Activated effector memory CD4-positive, alpha-beta T cell treated with Interleukin-2 at 50 U/mL for 16 hours (primary cell): ENCODE measurements at regions not wholly inside any gene's neighbourhood (a gene's known extent, or its start where the extent isn't known, plus 50 kb on each side); places are given as distances from the start of the nearest gene placed in this dataset.
"Not testable (repeated sequence)": the region's sequence is repeated elsewhere in the genome, so short reads cannot be mapped to it uniquely, and the experiment has no call there.

Source experiments
- DNase-seq: peaks from one replicate; pipeline ENCODE4 v3.0.0-alpha.2; 2020

DNA sequence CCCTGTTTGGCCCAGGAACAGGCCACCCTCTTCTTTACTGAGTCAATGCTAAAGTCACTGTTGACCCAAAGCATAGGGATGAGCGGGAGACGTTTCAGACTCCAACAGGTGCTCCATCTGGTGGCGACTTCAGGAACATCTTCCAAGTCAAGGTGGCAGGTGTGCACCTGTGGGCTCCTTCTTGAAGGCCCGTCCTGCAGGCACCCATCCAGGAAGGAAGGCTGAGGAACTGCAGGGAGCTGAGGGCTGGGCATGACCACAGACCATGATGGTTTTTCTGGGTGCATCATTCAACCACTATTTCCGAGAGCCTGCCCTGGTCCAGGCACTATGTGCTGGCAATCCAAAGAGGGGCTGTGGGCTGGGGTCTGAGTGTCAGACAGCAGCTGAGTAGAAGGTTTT is 142.8 kb downstream of the NDUFA10 start:
- peak; percentile 43 for DNase-seq

DNA sequence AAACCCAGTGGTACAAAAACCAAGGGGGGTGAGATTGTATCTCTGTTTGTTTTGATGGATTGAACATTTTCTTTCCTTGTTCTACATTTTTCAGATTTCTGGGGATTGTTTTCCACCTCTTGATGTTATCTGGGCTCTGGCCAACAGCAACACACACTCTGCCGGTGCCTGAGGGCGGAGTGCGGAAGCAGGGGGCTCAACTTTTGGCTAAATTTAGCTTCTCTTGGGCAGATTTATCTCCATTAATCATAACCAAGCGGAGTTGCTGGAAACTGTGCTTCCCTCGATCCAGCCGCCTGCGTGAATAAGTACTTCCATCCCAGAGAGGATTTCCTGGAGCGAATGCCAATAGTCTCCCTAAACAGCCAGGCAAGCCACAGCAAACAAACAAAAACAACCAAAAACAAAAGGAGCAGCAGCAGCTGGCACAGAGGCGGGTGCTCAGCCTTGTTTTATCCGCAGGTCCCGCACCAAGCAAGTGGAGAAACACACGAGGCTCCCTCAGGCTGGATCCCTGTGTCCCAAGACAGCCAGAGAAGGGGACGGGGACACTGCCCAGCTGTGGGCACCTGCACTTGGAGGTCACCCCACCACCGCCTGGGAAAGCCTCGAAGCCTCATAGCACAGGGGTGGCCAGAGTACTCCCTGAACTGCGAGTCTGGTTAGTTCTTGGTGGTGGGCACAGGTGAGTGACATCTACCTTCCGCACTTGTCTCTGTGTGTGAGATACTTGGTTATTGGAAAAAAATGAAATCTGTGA is 143.4 kb downstream of the NDUFA10 start:
- DNase-seq = no peak

DNA sequence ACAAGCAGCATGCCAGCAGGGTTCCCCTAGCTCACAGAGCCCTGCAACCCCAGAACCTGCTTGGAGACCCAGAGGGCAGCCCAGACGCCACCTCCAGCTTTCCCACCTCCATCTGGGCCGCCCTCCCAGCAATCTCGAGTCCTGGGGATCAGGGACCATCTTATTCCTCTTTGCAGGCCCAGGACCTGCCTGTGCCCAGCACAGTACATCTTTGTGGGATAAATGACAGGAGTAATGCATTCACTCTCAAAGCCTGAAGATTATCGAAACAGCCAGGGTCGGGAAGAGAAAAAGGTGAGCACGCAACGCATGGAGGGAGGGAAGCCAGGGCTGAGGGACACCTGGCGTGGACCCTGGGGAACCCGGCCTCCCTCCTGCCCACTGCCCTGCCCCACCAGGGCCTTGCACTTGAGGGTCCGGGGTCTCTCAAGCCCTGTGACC is 144.1 kb downstream of the NDUFA10 start:
- no peak for DNase-seq

DNA sequence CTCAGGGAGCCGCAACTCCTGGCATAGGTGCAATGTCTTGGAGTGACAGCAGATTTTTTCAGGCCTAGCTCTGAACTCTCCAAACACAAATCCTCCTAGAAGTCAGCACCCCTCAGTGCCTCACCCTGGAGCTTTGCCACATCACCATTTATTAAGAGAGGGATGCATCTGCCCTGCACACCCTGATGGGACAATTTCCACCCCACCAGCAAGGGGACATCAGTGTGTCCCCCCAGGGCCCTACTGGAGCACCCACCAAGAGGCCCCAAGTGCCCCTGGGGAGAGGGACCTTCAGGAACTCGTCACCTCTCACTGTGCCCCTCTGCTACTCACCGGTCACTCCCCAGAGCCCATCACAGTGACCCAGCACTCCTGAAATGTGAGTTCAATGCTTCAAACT is 144.7 kb downstream of the NDUFA10 start:
- no peak for DNase-seq

DNA sequence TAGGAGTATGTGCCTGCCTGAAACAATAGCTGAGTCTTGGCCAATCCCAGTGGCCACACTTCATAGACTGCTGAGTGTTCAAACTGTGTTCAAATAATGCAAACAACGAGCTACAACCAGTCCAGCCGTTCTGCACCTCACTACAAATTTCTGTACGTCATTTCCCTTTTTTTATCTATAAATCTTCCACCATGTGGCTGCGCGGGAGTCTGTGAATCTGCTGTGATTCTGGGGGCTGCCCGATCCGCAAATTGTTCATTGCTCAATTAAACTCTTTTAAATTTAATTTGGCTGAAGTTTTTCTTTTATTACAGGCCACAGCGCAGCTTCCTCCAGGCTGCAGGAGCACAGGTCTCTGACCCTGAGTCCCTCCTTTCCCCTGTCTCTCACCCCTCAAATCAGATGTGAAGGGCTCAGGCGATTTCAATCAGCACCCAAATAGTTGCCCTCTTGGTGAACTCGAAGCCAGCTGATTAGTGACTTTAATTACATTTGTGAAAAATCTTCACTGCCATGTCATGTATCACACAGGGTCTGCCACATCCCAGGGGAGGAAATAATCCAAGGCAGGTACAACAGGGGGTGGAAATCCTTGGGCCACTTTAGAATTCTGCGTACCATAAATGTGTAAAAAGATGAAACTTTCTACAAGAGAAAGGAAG is 145.6 kb downstream of the NDUFA10 start:
- no peak for DNase-seq

DNA sequence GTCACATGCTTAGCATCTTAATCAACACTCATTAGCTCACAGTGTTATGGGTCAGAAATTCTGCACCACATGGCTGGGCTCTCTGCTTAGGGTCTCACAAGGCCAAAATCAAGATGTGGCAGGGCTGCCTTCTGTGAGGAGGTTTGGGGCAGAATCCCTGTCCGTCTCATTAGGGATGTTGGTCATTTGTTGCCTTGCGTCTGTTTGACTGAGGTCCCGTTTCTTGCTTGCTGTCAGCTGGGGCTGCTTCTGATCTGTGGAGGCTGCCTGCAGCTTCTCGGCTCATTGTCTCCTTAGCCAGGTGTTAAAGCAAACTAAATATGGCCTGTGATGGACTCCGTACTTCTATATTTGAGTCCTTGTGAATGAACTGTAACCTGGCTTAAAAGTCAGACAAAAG is 146.5 kb downstream of the NDUFA10 start:
- no peak for DNase-seq

DNA sequence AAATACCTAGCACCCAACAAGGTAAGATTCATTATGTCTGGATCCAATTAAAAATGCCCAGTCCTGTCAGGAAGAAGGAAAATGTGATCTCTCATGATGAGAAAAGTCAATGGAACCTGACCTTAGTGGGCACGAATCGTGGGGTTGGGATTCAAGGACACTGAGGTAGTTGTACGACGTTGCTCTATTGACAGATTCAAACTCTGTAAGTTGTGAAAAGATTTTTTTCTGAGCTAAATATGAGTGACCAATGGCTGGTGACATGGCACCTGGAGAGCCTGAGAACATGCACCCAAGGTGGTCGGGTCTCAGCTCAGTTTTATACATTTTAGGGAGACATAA is 148.2 kb downstream of the NDUFA10 start:
- DNase-seq = no peak

DNA sequence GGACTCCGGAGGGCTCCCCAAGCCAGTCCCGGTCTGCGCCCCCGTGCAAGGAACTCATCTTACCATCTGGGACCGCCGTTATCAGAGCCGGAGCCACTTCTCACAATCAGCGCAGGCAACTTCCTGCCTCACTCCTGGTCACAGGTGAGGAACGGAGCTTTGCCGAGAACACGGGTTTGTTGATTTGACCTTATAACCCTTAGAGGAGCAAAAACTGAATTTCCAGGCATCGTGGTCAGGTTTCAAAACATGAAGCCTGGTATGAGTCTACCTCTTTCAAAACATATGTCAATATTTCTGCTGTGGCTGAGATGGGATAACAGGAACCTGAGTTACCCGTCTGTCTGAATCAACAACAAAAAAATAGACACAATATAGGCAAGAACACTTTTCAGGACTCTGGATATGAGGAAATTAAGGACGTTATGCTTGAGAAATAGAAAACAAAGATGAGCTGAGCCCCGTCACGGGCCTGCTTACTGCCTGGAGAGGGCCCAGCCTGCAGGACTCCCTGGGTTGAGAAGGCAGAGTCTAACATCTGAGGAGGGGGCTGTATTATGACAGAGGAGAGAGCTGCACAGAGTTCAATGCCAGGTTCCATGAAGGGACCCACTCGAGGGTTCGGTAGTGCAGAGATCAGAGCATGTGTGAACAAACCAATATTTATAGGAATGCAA is 148.7 kb downstream of the NDUFA10 start:
- no peak for DNase-seq

DNA sequence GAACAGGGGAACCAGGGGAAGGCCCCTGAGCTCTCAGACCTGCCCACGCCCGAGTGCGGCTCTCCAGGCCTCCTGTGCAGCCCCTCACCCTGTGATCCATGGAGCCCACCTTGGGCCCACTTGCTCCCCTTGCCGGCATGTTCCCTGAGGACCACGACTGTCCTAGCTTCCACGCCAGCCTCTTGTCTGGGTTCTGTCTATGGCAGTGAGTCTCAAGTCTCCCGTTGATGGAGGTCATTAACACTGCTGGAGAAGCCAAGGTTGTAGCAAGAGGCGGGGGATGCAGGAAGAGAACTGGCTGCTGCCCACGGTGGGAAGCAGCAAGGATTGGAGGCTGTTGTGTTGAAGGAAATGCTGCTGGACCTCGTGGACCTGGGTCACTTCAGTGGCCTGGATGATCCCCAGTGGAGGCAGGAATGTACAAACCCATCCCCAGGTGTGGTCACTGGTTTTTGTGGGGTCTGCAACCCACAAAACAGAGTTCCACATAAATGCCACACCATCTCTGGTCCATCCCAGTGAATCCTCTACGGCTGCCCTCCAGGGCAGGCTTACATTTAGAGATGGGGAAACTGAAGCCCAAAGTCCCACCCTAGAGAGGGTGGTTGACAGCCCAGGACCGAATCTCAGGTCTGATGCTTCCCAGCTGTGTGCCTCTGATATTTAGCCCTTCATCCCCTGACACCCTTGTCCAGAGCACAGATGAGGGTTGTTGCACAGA is 150.3 kb downstream of the NDUFA10 start:
- no peak for DNase-seq

DNA sequence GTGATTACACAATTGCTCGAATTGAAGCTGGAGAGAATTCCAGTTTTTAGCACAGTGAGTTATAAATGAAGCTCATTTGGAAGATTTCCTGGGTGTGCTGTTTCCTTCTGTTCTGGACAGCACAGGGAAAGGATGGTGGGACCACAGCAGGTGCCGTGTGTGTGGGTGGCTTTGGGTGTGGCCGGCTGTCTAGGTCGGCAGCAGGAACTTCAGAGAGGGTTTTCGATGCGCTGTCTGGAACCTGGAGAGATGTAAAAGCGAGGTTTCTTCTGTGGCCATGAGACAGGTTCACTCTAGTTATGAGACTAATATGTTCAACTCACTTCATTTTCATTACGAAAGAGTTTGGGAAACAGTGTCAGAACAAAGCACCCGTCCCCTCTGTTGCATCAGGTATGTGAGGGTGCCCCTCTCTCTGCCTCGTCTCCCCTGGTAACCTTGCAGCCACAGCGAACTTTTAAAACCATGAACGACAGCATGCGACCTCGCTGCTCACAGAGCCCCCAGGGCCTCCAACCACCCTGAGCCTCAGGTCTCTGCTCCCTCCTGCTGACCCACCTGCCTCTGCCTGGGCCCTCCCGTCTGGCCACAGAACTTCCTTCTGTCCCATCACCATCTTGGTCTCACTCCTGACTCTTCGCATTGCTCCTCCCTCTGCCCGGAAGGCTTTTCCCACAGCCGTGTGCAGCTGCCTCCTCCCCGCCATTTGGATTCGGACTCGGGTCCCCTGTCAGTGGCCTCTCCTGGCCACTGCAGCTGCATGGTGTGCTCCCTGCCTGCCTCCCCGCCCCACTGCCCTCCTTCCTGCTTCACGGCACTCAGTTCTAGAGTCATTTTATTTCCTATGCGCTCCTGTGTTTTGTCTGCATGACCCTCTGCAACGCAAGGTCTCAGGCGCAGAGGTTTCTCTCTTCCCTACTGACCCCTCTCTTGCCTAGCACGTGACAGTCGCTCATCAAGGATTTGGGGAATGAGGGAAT is 151.2 kb downstream of the NDUFA10 start:
- DNase-seq = no peak

DNA sequence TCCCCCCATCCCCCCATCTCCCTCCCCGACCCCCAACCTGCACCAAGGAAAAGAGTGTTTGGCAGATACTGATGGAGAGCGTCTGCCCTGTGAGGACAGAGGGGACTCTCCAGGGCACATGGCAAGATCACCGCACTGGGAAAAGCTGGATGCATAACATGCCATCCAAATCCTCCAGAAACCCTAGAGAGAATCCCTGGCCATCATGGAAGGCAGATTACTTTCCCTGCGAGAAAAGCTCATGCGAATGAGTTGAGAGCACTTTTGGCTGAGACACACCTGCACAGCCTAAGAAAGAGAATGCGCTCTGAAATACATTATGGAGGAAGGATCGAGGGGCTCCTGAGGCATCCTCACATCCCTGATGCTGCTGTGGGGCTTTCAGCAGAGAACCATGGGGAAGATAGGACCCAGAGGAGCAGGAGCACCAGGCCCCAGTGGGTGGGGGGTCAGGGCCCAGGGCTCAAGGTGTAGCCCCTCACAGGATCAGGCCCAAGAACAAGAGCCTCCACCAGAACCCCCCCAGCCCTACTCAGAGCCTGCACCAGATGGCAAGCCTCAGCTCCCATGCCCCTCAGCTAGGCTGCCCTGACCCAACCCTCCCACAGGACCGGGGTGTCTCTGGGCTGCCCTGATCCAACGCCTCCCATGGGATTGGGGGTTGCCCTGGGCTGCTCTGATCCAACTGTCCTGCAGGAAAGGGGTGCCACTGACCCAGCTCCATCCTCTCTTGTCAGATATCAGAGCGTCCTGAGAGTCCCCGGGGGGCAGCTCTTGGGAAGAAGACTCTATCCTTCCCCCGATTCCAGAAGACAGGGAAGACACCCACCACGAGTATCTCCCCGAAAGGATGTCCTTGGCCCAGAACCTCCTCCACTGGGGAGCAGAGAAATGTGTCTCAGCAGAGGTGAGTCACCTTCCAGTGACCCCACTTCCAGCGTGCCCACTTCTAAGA is 153.4 kb downstream of the NDUFA10 start:
- DNase-seq = no peak

DNA sequence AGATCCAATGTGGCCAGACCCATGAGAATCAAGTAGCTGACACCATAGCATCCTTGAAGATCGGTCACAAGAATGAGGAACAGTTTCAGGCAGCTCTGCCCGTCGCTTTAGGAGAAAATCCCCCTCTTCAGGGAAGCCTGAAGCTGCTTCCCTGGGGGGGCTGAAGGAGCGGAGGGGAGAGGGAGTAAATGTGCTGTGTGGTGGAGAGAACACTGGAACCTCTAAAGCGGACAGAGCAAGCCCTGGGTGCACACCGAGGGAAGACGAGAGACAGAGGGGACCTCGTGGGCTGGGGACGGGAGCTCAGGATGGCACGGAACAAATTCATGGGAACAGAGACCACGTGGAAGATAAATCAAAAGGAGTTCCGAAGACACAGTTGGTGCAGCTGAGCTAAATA is 154.3 kb downstream of the NDUFA10 start:
- no peak for DNase-seq

DNA sequence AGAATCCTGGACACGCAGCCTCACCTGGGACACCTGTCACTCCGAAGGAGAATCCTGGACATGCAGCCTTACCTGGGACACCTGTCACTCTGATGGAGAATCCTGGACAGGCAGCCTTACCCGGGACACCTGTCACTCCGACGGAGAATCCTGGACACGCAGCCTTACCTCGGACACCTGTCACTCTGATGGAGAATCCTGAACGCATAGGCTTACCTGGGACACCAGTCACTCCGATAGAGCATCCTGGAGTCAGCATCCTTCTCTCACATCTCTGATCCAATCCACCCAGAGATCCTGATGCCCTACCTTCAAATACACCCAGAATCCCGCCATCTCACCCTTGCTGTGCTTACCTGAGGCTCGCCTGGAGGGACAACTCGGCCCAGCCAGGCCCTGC is 154.9 kb downstream of the NDUFA10 start:
- no peak for DNase-seq

DNA sequence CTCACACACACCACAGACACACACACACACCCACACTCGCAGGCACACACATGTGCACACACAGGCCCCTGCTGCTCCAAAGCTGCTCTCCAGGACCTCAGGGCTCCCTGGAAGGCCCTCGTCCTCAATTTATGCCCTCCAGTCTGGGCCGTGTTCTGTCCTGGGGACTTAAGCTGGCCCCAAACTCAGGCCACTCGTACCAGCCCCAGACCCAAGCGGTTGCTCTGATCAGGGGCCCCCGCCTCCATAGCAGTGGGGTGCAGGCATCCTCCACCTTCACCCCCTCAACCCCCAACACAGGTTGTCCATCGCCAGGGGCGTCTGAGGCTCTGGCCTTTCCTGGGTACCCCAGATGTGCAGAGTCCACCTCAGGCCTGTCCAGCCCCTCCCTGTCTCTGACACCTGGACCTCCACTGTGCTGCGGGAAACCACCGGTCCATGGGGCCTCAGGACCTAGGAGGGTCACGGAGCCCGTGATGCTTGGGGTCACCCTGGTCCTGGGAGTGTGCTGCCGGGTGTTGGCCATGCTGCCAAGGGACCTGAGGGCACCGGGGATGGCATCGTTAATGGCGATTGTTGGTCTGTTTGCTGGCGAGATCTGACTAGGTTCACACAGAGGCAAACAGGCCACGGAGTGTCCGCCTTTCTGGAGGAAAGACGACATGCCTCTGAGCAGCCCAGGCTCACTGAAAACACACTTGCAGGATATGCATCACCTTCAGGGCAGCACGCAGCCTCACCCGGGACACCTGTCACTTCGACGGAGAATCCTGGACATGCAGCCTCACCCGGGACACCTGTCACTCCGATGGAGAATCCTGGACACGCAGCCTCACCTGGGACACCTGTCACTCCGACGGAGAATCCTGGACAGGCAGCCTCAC is 155.6 kb downstream of the NDUFA10 start:
- DNase-seq = no peak

DNA sequence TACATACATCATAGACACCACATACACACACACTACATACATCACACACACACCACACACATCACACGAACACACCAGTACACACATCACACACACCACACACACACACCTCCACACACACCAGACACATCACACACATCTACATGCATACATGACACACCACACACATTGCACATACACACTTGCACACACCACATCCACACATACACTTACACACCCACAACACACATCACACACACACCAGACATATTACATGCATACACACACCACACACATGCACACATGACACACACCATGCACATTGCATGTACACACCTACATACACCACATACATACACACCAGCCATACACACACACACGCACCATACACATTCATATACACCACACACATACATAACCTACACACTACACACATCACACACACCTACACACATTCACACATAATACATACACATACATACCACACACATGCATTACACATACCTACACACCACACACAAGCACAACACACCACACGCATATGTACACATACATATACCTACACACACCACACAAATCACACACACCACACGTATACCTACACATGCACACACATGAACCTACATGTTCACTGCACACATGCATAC is 156.5 kb downstream of the NDUFA10 start:
- no peak for DNase-seq

DNA sequence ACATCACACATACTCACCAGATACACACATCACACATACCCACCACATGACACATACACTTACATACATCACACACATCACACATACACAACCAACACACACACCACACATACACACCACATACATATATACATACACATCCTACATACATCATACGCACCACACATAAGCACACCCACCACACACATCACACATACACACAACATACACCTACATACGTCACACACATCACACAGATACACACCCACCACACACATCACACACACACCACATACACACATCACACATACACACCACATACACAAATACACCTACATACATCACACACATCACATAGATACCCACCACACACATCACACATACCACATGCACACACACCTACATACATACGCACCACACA is 158.4 kb downstream of the NDUFA10 start:
- DNase-seq = no peak

DNA sequence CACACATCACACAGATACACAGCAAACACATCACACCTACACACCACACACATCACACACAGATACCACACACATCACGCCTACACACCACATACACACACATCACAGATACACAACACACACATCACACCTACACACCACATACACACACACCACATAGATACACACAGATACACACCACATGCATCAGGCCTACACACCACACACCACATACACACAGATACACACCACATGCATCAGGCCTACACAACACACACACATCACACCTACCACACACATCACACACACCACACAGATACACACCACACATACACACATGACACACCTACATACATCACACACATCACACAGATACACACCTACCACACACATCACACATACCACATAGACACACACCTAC is 158.8 kb downstream of the NDUFA10 start:
- DNase-seq = no peak

DNA sequence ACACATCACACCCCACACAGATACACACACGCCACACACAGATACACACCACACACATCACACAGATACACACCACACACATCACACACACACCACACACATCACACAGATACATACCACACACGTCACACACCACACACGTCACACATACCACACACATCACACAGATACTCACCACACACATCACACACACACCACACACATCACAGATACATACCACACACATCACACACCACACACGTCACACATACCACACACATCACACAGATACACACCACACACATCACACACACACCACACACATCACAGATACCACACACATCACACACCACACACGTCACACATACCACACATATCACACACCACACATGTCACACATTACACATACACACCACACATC is 159.3 kb downstream of the NDUFA10 start:
- DNase-seq = not testable (repeated sequence)

DNA sequence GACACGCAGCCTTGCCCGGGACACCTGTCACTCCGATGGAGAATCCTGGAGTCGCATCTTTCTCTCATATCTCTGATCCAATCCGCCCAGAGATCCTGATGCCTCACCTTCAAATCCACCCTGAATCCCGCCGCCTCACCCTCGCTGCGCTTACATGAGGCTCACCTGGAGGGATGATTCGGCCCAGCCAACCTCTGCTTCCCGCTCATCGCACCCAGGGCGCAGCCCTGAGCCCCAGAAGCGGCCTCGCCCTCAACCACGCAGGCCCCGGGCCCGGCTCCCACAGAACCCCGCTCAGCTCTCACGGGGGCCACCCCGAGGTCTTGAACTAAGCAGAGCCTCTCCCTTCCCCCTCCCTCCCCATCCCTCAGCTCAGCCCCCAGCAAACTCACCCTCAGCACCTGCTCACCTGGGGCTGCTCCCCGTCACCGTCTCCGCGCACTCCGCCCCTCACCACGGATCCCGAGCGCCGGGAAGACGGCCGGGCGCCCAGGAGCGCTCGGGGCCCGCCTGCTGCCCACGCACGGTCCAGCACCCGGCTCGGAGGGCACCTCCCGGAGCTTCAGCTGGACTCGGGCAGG is 160.0 kb downstream of the NDUFA10 start:
- no peak for DNase-seq
